Liver (tissue), 8 donors: ENCODE measurements at regions not wholly inside any gene's neighbourhood (a gene's known extent, or its start where the extent isn't known, plus 50 kb on each side); places are given as distances from the start of the nearest gene placed in this dataset.

Experiments used
- DNase-seq: peaks from one replicate; pipeline ENCODE4 v3.0.0-alpha.2; 2017; ENCODE audit warnings: low spot score
- H3K27ac ChIP-seq, 2 donors: one replicate each; pipeline ENCODE4 v1.7.0; 2013; ENCODE audit warnings: inconsistent platforms in 2 of 2, low read length in 2 of 2, control low read depth in 1 of 2, low read depth in 1 of 2, mild to moderate bottlenecking in 1 of 2
- H3K27me3 ChIP-seq, 4 donors: one replicate each; pipeline versions ENCODE4 v1.6.1 to v1.7.0; 2013; ENCODE audit warnings: low read length in 3 of 4, inconsistent platforms in 1 of 4, mild to moderate bottlenecking in 1 of 4, moderate library complexity in 1 of 4; ENCODE audit not compliant: control insufficient read depth in 4 of 4, insufficient read depth in 4 of 4
- H3K36me3 ChIP-seq, 4 donors: one replicate each; pipeline versions ENCODE4 v1.6.1 to v1.7.0; 2013; ENCODE audit warnings: low read length in 3 of 4, mild to moderate bottlenecking in 3 of 4, low read depth in 1 of 4, moderate library complexity in 1 of 4; ENCODE audit not compliant: control insufficient read depth in 4 of 4, insufficient read depth in 3 of 4
- H3K4me1 ChIP-seq, 4 donors: one replicate each; pipeline versions ENCODE4 v1.6.1 to v1.7.0; 2013; ENCODE audit warnings: low read length in 3 of 4, mild to moderate bottlenecking in 3 of 4, moderate library complexity in 1 of 4; ENCODE audit not compliant: control insufficient read depth in 4 of 4, insufficient read depth in 4 of 4
- H3K4me3 ChIP-seq, 3 donors: one replicate each; pipeline versions ENCODE4 v1.6.1 to v1.7.0; 2013; ENCODE audit warnings: low read length in 3 of 3, control low read depth in 1 of 3, low read depth in 1 of 3, mild to moderate bottlenecking in 1 of 3
- H3K9ac ChIP-seq, 2 donors: one replicate each; pipeline ENCODE4 v1.7.0; 2013; ENCODE audit warnings: low read length in 2 of 2, mild to moderate bottlenecking in 2 of 2, moderate library complexity in 2 of 2, control low read depth in 1 of 2, low read depth in 1 of 2
- H3K9me3 ChIP-seq, 4 donors: one replicate each; pipeline versions ENCODE4 v1.6.1 to v1.7.0; 2013; ENCODE audit warnings: low read length in 3 of 4; ENCODE audit not compliant: control insufficient read depth in 4 of 4
- ATF3 ChIP-seq: IDR thresholded peaks from 2 replicates; pipeline ENCODE4 v1.6.1; 2016; ENCODE audit warnings: antibody characterized with exemption
- CTCF ChIP-seq: fragments of 150-350 bp; IDR thresholded peaks from 2 replicates; pipeline ENCODE4 v1.5.1; 2017; ENCODE audit warnings: improper control_type of control experiment, low read depth, low read length; ENCODE audit not compliant: missing input control
- EGR1 ChIP-seq, 2 donors: IDR thresholded peaks; 2 replicates each; pipeline ENCODE4 v1.6.1; 2016 to 2018; ENCODE audit warnings: antibody characterized with exemption in 2 of 2, low read depth in 2 of 2
- FOXA2 ChIP-seq: IDR thresholded peaks from 2 replicates; pipeline ENCODE4 v1.6.1; 2016; ENCODE audit warnings: antibody characterized with exemption
- HNF4A ChIP-seq, 2 donors: conservative IDR thresholded peaks; 2 replicates each; pipeline ENCODE4 v1.6.1; 2016; ENCODE audit warnings: antibody characterized with exemption in 2 of 2, mild to moderate bottlenecking in 2 of 2
- HNF4G ChIP-seq: IDR thresholded peaks from 2 replicates; pipeline ENCODE4 v1.6.1; 2016; ENCODE audit warnings: antibody characterized with exemption
- JUND ChIP-seq, 2 donors: IDR thresholded peaks; 2 replicates each; pipeline ENCODE4 v1.6.1; 2016; ENCODE audit warnings: antibody characterized with exemption in 2 of 2
- MAX ChIP-seq: IDR thresholded peaks from 2 replicates; pipeline ENCODE4 v1.6.1; 2016; ENCODE audit warnings: antibody characterized with exemption
- REST ChIP-seq: IDR thresholded peaks from 2 replicates; pipeline ENCODE4 v1.6.1; 2016; ENCODE audit warnings: antibody characterized with exemption, mild to moderate bottlenecking
- RXRA ChIP-seq, 2 donors: IDR thresholded peaks; 2 replicates each; pipeline ENCODE4 v1.6.1; 2017 to 2018; ENCODE audit warnings: antibody characterized with exemption in 2 of 2, mild to moderate bottlenecking in 1 of 2
- YY1 ChIP-seq: IDR thresholded peaks from 2 replicates; pipeline ENCODE4 v1.6.1; 2016; ENCODE audit warnings: antibody characterized with exemption, mild to moderate bottlenecking
- ZBTB33 ChIP-seq: IDR thresholded peaks from 2 replicates; pipeline ENCODE4 v1.6.1; 2016; ENCODE audit warnings: antibody characterized with exemption
- WGBS: extraction: QIAGEN DNeasy Blood & Tissue Kit; methylation state at CpG from one replicate; pipeline ENCODE4 v1.1.7; 2013; 5-methylcytosine and 5-hydroxymethylcytosine counted together
- donor health status: healthy.
- donor health status: healthy.
- donor health status: healthy.
- donor health status: healthy.
- donor health status: healthy.

- H3K9ac ChIP-seq: no peak overlapping the region
- WGBS: 66% methylated on average over 29 of the region's 29 CpGs
- no peaks in the 10 kb centered on the region for H3K9me3 ChIP-seq
- no peak overlapping the region for H3K4me3 ChIP-seq
- H3K27ac ChIP-seq: no peak overlapping the region
- DNase-seq: no peak
- no peaks in the 10 kb centered on the region for H3K27me3 ChIP-seq
- no peaks in the 10 kb centered on the region for H3K36me3 ChIP-seq
- TF ChIP-seq YY1 (no peak), JUND (IDR thresholded peaks at IDR 0.05) (no peak), REST (no peak), HNF4G (no peak), EGR1 (IDR thresholded peaks at IDR 0.05; ENCODE audit: low read depth in 2 of 2) (no peak), ZBTB33 (no peak), CTCF (no peak)
- H3K4me1 ChIP-seq: no peaks in the 10 kb centered on the region
Observed at GRCh38 chr6:167550941-167551627, 226.2 kb downstream of the TTLL2 start.

GRCh38 chr6:167551628-167552257 is 226.9 kb downstream of the TTLL2 start:
- 93% methylated on average over 26 of the region's 26 CpGs for WGBS
- H3K27me3 ChIP-seq: no peaks in the 10 kb centered on the region
- H3K27ac ChIP-seq: no peak overlapping the region
- no peaks in the 10 kb centered on the region for H3K9me3 ChIP-seq
- no peak for TF ChIP-seq HNF4A (conservative IDR thresholded peaks at IDR 0.05)
- TF ChIP-seq RXRA (IDR thresholded peaks at IDR 0.05): no peak
- no peak for TF ChIP-seq JUND (IDR thresholded peaks at IDR 0.05)
- TF ChIP-seq MAX: no peak
- TF ChIP-seq ZBTB33: no peak
- TF ChIP-seq FOXA2: no peak
- no peak for TF ChIP-seq ATF3
- TF ChIP-seq HNF4G: no peak
- TF ChIP-seq EGR1 (IDR thresholded peaks at IDR 0.05; ENCODE audit: low read depth in 2 of 2): no peak
- H3K36me3 ChIP-seq: no peaks in the 10 kb centered on the region
- H3K9ac ChIP-seq: no peak overlapping the region
- DNase-seq: no peak
- H3K4me1 ChIP-seq: no peaks in the 10 kb centered on the region
- H3K4me3 ChIP-seq: no peak overlapping the region
